H7 (cell line): ENCODE measurements at regions not wholly inside any gene's neighbourhood (a gene's known extent, or its start where the extent isn't known, plus 50 kb on each side); places are given as distances from the start of the nearest gene placed in this dataset.
"Not testable (repeated sequence)": the region's sequence is repeated elsewhere in the genome, so short reads cannot be mapped to it uniquely, and the experiment has no call there.

Experiments used
- DNase-seq: peaks from one replicate; pipeline ENCODE4 v3.0.0; 2012
- H3K27me3 ChIP-seq: 2 replicates; pipeline ENCODE4 v1.6.0; 2011; ENCODE audit warnings: mild to moderate bottlenecking, low read length; ENCODE audit not compliant: control insufficient read depth, insufficient read depth
- H3K36me3 ChIP-seq: replicated peaks from 2 replicates; pipeline ENCODE4 v1.5.1; 2011; ENCODE audit warnings: low read length; ENCODE audit not compliant: control insufficient read depth, insufficient read depth
- H3K4me3 ChIP-seq: 2 replicates; pipeline ENCODE4 v1.5.1; 2011; ENCODE audit warnings: low read depth, mild to moderate bottlenecking, control low read depth, low read length, moderate library complexity; ENCODE audit not compliant: insufficient read depth

DNA sequence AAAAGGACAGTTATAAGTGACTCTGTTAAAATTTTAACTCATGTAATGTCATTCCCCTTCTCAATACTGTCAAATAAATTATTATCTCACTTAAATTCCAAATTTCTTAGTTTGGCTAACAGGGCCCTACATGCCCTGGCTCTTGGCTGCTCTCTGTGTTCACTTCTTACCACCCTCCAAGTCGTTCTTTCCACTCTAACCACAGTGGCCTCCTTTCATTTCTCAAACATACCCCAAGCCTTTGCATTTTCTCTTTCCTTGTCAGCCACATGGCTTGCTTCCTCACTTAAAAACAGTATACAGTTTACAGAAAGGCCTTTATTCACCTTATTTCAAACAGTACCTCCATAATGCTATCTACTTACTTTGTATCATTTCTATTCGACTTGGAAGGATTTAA, 737.1 kb upstream of the ZWINT start:
- no peak overlapping the region for H3K4me3 ChIP-seq
- H3K36me3 ChIP-seq, result no peaks in the 10 kb centered on the region
- no peaks in the 10 kb centered on the region for H3K27me3 ChIP-seq
- no peak for DNase-seq

DNA sequence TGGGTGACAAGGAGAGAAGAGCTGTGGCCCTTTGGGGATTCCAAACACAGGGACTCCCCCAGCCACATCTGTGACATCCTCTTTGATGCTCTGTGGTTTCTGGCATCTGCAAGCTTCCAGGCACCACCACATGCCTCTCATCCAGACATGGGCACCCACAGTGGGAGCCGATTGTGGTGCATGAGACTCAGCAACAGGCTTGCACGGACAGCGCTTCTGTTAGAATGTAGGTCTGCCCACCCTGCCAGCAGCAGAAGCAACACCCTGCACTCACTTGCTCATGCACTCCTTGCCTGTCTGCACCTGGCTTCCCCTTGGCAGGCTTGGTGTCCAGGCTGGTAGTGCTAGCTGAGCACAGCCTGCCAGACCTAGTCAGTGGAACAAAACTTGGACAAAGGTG, 735.0 kb upstream of the ZWINT start:
- DNase-seq, result no peak
- H3K36me3 ChIP-seq, result no peaks in the 10 kb centered on the region

GRCh38 chr10:57094965-57095364, 733.9 kb upstream of the ZWINT start:
- H3K27me3 ChIP-seq, result no peaks in the 10 kb centered on the region
- DNase-seq, result no peak

More for the DNA sequence above, 735.0 kb upstream of the ZWINT start:
- H3K4me3 ChIP-seq, result no peak overlapping the region
- H3K27me3 ChIP-seq, result no peaks in the 10 kb centered on the region

GRCh38 chr10:57094083-57094482, 733.0 kb upstream of the ZWINT start:
- no peaks in the 10 kb centered on the region for H3K27me3 ChIP-seq
- no peak overlapping the region for H3K4me3 ChIP-seq
- H3K36me3 ChIP-seq, result no peaks in the 10 kb centered on the region
- no peak for DNase-seq

More at GRCh38 chr10:57094965-57095364, 733.9 kb upstream of the ZWINT start:
- Histone ChIP-seq H3K36me3 (no peaks in the 10 kb centered on the region), H3K4me3 (no peak overlapping the region)

DNA sequence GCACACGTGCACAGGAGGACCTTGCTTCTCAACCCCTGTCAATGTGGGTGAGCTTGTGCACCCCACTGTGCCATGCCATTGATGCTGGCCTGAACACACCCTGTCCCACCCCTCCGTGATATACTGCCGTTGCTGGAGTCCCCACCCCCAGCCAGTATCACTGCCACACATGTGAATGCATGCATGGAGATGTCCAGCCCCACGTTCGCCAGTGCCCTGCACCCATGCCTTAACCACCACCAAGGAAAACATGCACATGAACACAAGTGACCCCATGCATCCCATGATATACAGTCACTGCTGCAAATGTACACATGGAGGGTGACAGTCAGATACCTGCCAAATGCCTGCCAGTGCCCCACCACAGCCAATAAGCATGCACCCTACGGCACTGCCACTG, 692.5 kb upstream of the ZWINT start:
- H3K4me3 ChIP-seq, result no peak overlapping the region
- no peaks in the 10 kb centered on the region for H3K36me3 ChIP-seq
- DNase-seq, result no peak
- no peaks in the 10 kb centered on the region for H3K27me3 ChIP-seq

DNA sequence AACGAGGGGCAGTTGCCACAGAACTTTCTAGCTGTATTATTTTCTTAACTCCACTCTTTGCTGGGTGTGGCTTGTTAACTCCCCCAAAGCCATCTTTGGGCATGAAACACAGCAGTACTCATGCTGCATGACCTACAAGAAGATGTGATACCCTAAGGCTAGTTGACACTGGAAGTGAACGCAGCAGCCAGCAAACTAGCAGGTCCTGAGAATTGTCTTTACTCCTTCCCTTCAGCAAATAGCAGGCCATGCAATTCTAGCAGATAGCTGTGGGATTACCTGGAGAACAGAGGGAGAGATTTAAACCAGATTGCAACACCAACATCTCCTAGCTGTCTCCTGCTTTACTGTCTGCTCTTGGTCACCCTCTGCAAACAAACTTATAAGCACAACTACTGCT, 688.0 kb upstream of the ZWINT start:
- Histone ChIP-seq H3K4me3 (no peak overlapping the region), H3K36me3 (no peaks in the 10 kb centered on the region), H3K27me3 (no peaks in the 10 kb centered on the region)
- no peak for DNase-seq

DNA sequence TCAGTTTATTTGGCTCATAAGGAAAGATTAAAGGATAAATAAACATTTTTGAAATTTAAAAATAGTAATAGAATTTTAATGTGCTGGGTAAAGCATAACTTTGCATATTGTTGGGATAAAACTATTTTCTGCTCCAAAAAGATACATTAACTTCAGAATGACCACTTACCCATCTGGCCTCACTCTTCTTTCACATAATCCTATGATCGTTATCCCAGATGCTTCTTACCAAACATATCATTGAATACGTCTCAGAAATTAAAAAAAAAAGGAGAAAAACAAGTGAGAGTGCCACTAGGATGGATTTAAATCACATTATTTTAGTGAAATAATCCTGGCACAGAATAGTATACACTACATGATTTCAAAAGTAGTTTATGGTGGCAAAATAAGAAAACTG, 677.5 kb upstream of the ZWINT start:
- no peaks in the 10 kb centered on the region for H3K36me3 ChIP-seq

DNA sequence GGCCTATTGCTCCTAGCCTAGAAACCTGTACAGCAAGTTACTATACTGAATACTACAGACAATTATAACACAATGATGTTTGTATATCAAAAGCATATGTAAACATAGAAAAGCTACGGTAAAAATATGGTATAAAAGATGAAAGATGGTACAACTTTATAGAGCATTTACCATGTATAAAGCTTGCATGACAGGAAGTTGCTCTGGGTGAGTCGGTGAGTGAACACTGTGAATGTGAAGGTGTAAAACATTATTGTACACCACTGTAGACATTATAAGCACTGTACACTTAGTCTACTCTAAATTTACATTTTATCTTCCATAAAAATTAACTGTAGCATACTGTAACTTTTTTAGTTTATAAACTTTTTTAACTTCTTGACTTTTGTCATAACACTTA, 674.3 kb upstream of the ZWINT start:
- Histone ChIP-seq H3K27me3 (no peaks in the 10 kb centered on the region), H3K4me3 (no peak overlapping the region), H3K36me3 (no peaks in the 10 kb centered on the region)
- no peak for DNase-seq

More for the DNA sequence above, 677.5 kb upstream of the ZWINT start:
- no peak for DNase-seq
- no peaks in the 10 kb centered on the region for H3K27me3 ChIP-seq
- no peak overlapping the region for H3K4me3 ChIP-seq

DNA sequence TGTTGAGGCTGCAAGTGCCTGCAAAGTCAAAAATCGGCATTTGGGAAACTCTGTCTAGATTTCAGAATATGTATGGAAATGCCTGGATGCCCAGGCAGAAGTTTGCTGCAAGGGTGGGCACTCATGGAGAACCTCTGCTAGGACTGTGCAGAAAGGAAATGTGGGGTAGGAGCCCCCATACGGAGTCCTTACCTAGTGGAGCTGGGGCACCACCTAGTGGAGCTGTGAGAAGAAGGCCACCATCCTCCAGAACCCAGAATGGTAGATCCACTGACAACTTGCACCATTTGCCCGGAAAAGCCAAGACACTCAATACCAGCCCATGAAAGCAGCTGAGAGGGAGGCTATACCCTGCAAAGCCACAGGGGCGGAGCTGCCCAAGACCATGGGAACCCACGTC, 671.2 kb upstream of the ZWINT start:
- H3K4me3 ChIP-seq, H3K36me3 ChIP-seq, DNase-seq, H3K27me3 ChIP-seq: not testable (repeated sequence)

DNA sequence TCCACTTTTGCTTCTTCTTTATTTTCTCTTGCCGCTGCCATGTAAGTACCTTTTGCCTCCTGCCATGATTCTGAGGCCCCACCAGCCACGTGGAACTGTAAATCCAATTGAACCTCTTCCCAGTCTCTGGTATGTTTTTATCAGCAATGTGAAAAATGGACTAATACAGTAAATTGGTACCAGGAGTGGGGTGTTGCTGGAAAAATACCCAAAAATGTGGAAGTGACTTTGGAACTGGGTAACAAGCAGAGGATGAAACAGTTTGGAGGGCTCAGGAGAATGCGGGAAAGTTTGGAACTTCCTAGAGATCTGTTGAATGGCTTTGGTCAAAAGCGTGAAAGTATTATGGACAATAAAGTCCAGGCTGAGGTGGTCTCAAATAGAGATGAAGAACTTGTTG, 670.3 kb upstream of the ZWINT start:
- H3K27me3 ChIP-seq, result no peaks in the 10 kb centered on the region
- DNase-seq, result no peak
- no peak overlapping the region for H3K4me3 ChIP-seq
- no peaks in the 10 kb centered on the region for H3K36me3 ChIP-seq

DNA sequence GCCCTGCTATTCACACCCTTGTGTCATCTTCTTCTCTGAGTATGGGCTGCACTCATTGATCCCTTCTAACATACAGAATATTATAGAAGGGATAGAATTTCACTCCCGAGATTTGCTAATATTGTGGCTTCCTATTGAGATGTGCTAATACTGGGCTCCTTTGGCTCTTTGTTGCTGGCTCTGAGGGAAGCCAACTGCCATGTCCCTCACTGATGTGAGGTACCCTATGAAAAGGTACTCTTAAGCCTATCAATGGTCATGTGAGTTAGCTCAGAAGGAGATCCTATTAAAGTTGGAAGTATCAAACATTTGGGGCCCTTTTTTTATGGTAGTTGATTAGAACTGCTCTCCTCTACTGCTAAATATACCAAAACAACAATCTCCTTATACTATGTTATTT, 665.2 kb upstream of the ZWINT start:
- Histone ChIP-seq H3K36me3 (no peaks in the 10 kb centered on the region), H3K27me3 (no peaks in the 10 kb centered on the region), H3K4me3 (no peak overlapping the region)
- DNase-seq, result no peak

DNA sequence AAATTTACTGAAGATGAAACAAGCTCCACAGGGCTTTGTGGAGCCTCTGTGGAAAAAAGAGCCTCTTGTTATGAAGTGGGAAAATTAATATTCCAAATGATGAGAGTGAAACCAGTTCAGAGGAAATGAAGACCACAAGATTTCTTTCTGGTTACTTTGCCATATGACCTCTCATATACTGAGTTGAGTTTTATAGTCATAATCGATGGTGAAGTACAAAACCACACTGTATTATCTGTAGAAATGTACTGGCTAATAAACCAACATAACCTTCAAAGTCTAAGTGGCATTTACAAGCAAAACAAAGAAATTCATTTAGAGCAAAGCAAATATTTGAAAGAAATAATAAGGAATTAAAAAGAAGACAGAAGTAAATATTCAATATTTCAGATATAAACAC, 662.6 kb upstream of the ZWINT start:
- no peaks in the 10 kb centered on the region for H3K27me3 ChIP-seq
- DNase-seq, result no peak
- no peaks in the 10 kb centered on the region for H3K36me3 ChIP-seq
- no peak overlapping the region for H3K4me3 ChIP-seq

- Histone ChIP-seq H3K4me3 (no peak overlapping the region), H3K27me3 (no peaks in the 10 kb centered on the region), H3K36me3 (no peaks in the 10 kb centered on the region)
- DNase-seq, result peak; percentile 7
Measured at GRCh38 chr10:57018452-57018851, 657.4 kb upstream of the ZWINT start.

DNA sequence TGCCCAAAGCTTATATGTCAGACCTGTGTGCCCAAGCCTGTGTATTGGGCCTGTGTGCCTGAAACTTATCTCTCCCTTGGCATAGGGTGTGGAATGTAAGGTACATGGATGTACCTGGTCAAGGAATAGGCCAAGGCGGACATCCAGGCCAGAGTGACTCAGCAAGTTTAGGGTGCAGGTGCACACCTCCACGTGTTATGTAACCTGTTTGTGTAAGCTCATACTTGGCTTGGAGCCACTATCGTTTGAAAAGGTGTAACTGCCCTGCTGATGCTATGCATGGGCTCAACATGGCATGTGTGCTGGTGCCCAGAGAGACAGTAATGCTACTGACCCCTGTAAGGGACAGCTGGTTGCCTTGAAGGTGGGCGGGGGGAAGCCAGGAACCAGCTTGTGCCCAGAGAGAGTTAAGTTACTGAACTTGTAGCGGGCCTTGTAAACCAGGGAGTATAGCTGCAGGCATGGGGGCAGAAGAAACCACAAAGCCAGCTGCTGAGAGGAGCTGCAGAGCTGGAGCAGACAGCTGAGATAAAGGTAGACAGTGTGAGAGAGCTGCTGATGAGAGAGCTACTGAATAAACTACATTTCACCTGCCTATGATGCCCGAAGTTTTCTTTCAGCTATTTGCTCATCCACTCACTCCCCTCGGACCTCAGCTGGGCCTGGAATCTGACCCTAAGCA, 656.4 kb upstream of the ZWINT start:
- Histone ChIP-seq H3K27me3 (no peaks in the 10 kb centered on the region), H3K36me3 (no peaks in the 10 kb centered on the region), H3K4me3 (no peak overlapping the region)
- no peak for DNase-seq

GRCh38 chr10:57015595-57016318, 654.7 kb upstream of the ZWINT start:
- Histone ChIP-seq H3K4me3 (no peak overlapping the region), H3K27me3 (no peaks in the 10 kb centered on the region), H3K36me3 (no peaks in the 10 kb centered on the region)
- DNase-seq, result no peak
